ENCODE measurements at regions not wholly inside any gene's neighbourhood (a gene's known extent, or its start where the extent isn't known, plus 50 kb on each side); places are given as distances from the start of the nearest gene placed in this dataset.

- no peak for DNase-seq (ENCODE audit: low read depth)
- TF ChIP-seq CTCF (IDR thresholded peaks at IDR 0.05; ENCODE audit: low read depth, low read length, missing control alignments), result no peak
- in situ Hi-C loops (cut with HindIII; ENCODE audit: low sequenced_read_pairs), result no loop called here
- no peak overlapping the region for H3K4me3 ChIP-seq (ENCODE audit: low read depth, low read length)
Observed at GRCh38 chr9:12232836-12233235, 460.3 kb upstream of the TYRP1 start.

GRCh38 chr9:12253941-12254340 is 439.2 kb upstream of the TYRP1 start:
- no peak overlapping the region for H3K4me3 ChIP-seq (ENCODE audit: low read depth, low read length)
- DNase-seq (ENCODE audit: low read depth), result no peak
- TF ChIP-seq CTCF (IDR thresholded peaks at IDR 0.05; ENCODE audit: low read depth, low read length, missing control alignments), result no peak
- in situ Hi-C loops (cut with HindIII; ENCODE audit: low sequenced_read_pairs), result no loop called here

- in situ Hi-C loops (cut with HindIII; ENCODE audit: low sequenced_read_pairs), result no loop called here
- TF ChIP-seq CTCF (IDR thresholded peaks at IDR 0.05; ENCODE audit: low read depth, low read length, missing control alignments), result no peak
- DNase-seq (ENCODE audit: low read depth), result no peak
- H3K4me3 ChIP-seq (ENCODE audit: low read depth, low read length), result no peak overlapping the region
Observed at GRCh38 chr9:12266758-12267157, 426.4 kb upstream of the TYRP1 start.

GRCh38 chr9:12271421-12271891 is 421.7 kb upstream of the TYRP1 start:
- no peak for DNase-seq (ENCODE audit: low read depth)
- no peak for TF ChIP-seq CTCF (IDR thresholded peaks at IDR 0.05; ENCODE audit: low read depth, low read length, missing control alignments)
- in situ Hi-C loops (cut with HindIII; ENCODE audit: low sequenced_read_pairs), result no loop called here
- H3K4me3 ChIP-seq (ENCODE audit: low read depth, low read length), result no peak overlapping the region

GRCh38 chr9:12272471-12273120 is 420.6 kb upstream of the TYRP1 start:
- no peak overlapping the region for H3K4me3 ChIP-seq (ENCODE audit: low read depth, low read length)
- no peak for DNase-seq (ENCODE audit: low read depth)
- in situ Hi-C loops (cut with HindIII; ENCODE audit: low sequenced_read_pairs), result no loop called here
- TF ChIP-seq CTCF (IDR thresholded peaks at IDR 0.05; ENCODE audit: low read depth, low read length, missing control alignments), result no peak

GRCh38 chr9:12274577-12274976 is 418.6 kb upstream of the TYRP1 start:
- no peak overlapping the region for H3K4me3 ChIP-seq (ENCODE audit: low read depth, low read length)
- TF ChIP-seq CTCF (IDR thresholded peaks at IDR 0.05; ENCODE audit: low read depth, low read length, missing control alignments), result no peak
- no peak for DNase-seq (ENCODE audit: low read depth)
- in situ Hi-C loops (cut with HindIII; ENCODE audit: low sequenced_read_pairs), result no loop called here

All from astrocyte of the cerebellum (primary cell).